Transverse colon (tissue), 3 donors: ENCODE measurements at regions not wholly inside any gene's neighbourhood (a gene's known extent, or its start where the extent isn't known, plus 50 kb on each side); places are given as distances from the start of the nearest gene placed in this dataset.

ENCODE experiments used
- CTCF ChIP-seq, 5 experiments: fragments of 200-600 bp in 3 of 5; fragments of 450-650 bp in 2 of 5; sonication (generic) in 3 of 5; IDR thresholded peaks; 1 replicate in 2 of 5; 2 replicates in 3 of 5; pipeline ENCODE4 v1.5.1; 2016 to 2017; ENCODE audit warnings: antibody characterized with exemption in 5 of 5, inconsistent platforms in 3 of 5, mild to moderate bottlenecking in 2 of 5, moderate library complexity in 1 of 5
- POLR2A ChIP-seq: fragments of 450-650 bp; IDR thresholded peaks from one replicate; pipeline ENCODE4 v1.6.1; 2016; ENCODE audit warnings: antibody characterized with exemption, mild to moderate bottlenecking, moderate library complexity

- TF ChIP-seq CTCF (IDR thresholded peaks at IDR 0.05) (no peak), POLR2A (no peak)
These were observed 226.9 kb upstream of the SMIM21 start for GRCh38 chr18:75654386-75654785.
